GM11168 (cell line): ENCODE measurements at regions not wholly inside any gene's neighbourhood (a gene's known extent, or its start where the extent isn't known, plus 50 kb on each side); places are given as distances from the start of the nearest gene placed in this dataset.
"Not testable (repeated sequence)": the region's sequence is repeated elsewhere in the genome, so short reads cannot be mapped to it uniquely, and the experiment has no call there.

Source experiments
- in situ Hi-C: fragments of 300-500 bp; cut with MboI; formaldehyde crosslinking; loops from one replicate; pipeline ENCODE4 v1.12.0; 2022; ENCODE audit warnings: low sequenced_read_pairs; ENCODE audit not compliant: unreplicated experiment

GRCh38 chr14:37830271-37830670 is 234.8 kb downstream of the TTC6 start:
- in situ Hi-C loops, result no loop called here

GRCh38 chr14:37834275-37834674 is 238.8 kb downstream of the TTC6 start:
- in situ Hi-C loops, result no loop called here

GRCh38 chr14:37838778-37839177 is 243.3 kb downstream of the TTC6 start:
- in situ Hi-C loops, result not testable (repeated sequence)

GRCh38 chr14:37841039-37841438 is 245.6 kb downstream of the TTC6 start:
- in situ Hi-C loops, result not testable (repeated sequence)

GRCh38 chr14:37842106-37842505 is 246.7 kb downstream of the TTC6 start:
- in situ Hi-C loops, result no loop called here

GRCh38 chr14:37843954-37844607 is 248.7 kb downstream of the TTC6 start:
- in situ Hi-C loops, result no loop called here

GRCh38 chr14:37844614-37845013 is 249.2 kb downstream of the TTC6 start:
- in situ Hi-C loops, result no loop called here

GRCh38 chr14:37848985-37849621 is 253.7 kb downstream of the TTC6 start:
- in situ Hi-C loops, result no loop called here

- in situ Hi-C loops, result no loop called here
These were observed 255.6 kb downstream of the TTC6 start for GRCh38 chr14:37851054-37851453.

- in situ Hi-C loops, result no loop called here
These were observed 260.4 kb downstream of the TTC6 start for GRCh38 chr14:37855871-37856270.

GRCh38 chr14:37857774-37858266 is 262.4 kb downstream of the TTC6 start:
- in situ Hi-C loops, result no loop called here

- in situ Hi-C loops, result no loop called here
These were observed 263.3 kb downstream of the TTC6 start for GRCh38 chr14:37858733-37859132.

- in situ Hi-C loops, result no loop called here
These were observed 263.7 kb downstream of the TTC6 start for GRCh38 chr14:37859177-37859576.

GRCh38 chr14:37862263-37862662 is 266.8 kb downstream of the TTC6 start:
- in situ Hi-C loops, result no loop called here

GRCh38 chr14:37864128-37864527 is 268.7 kb downstream of the TTC6 start:
- in situ Hi-C loops, result no loop called here

GRCh38 chr14:37864861-37865718 is 269.7 kb downstream of the TTC6 start:
- in situ Hi-C loops, result no loop called here

- in situ Hi-C loops, result no loop called here
These were observed 270.5 kb downstream of the TTC6 start for GRCh38 chr14:37865719-37866549.

- in situ Hi-C loops, result no loop called here
These were observed 274.2 kb downstream of the TTC6 start for GRCh38 chr14:37869633-37870032.

GRCh38 chr14:37870170-37870569 is 274.7 kb downstream of the TTC6 start:
- in situ Hi-C loops, result no loop called here
